SKM-1 treated with dmso at 0.1 percent for 144 hours (cell line): ENCODE measurements at regions not wholly inside any gene's neighbourhood (a gene's known extent, or its start where the extent isn't known, plus 50 kb on each side); places are given as distances from the start of the nearest gene placed in this dataset.
"Not testable (repeated sequence)": the region's sequence is repeated elsewhere in the genome, so short reads cannot be mapped to it uniquely, and the experiment has no call there.

Experiments
- DNase-seq: peaks from one replicate; lab custom pipeline; 2025; ENCODE audit not compliant: unreplicated experiment; lab: John Stamatoyannopoulos, UW

DNA sequence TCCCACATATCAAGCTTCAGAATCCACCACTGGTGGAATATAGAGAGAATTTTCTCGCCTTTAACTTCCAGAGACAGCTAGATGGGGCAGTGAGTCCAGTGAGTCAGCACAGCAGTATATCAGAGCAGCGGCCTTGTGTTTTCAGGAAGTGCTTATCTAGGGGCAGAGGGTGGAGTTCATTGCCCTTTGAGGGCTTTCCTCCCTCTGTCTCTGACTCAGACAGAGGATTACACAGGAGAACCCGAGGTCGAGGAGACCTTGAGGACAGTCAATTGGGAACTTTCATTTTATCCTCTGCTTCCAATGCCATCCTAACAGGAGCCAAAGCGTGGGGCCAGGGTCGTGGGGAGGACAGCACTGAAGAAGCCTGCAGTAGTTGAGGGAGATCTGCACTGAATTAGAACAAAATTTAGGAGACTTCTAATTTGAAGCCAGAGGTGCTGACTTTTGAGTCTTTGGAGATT, 109.6 kb upstream of the UMPS start:
- DNase-seq, result peak; percentile 77

GRCh38 chr3:124621498-124621897, 108.8 kb upstream of the UMPS start:
- no peak for DNase-seq

DNA sequence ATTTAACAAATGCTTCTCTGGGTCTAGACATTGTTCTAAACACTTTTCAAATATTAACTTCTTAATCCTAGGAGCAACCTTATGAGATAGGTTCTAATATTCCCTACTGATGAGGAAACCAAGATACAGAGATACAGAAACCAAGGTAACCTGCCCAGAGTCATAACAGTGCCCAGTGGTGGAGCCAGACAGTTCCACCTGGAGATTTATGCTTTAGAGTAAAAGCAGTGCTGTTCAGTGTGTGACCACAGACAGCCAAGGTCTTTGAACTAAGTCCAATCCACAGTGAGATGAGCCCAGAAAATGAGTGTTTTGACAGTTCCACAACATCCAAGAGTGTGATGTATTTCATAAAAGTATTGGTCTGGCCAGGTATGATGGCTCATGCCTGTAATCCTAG, 105.2 kb upstream of the UMPS start:
- no peak for DNase-seq

DNA sequence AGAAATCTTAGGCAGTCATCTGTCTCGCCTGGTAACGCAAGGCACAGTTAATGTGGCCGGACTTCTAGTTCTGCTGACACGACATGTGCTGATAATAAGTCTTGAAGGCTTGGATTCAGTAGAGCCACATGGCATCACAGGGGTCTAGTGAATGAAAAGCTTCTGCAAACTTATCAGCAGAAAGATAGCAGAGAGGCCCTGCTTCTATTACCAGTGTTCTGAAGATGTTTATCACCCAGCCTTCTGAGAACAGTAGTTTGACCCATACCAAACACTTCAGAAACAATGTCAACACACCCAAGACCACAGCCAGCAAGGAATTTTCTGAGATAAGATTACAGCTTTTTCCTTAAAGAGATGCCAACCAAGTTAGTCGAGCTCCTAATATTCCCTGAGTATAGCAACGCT, 102.7 kb upstream of the UMPS start:
- no peak for DNase-seq

DNA sequence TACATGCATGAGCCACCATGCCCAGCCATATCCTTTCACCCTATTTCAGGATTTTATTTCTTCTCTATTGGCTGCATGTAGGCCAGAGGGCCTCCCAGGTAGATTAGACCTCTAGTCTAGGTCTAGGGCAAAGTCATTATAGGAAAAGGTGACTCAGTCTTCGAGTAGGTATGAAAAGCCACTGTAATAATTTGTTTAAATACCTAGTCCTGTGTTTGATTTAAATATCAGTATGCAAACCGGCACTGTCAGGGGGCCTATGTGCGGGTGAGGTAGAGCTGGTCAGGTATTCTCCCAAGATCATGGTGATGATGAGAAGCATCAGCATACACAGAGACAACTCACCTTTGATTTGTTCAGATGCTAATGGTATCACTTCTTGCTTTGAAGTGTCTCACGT, 101.4 kb upstream of the UMPS start:
- DNase-seq, result no peak

GRCh38 chr3:124629497-124629896, 100.8 kb upstream of the UMPS start:
- DNase-seq, result no peak

- no peak for DNase-seq
Observed at GRCh38 chr3:124630960-124631359, 99.3 kb upstream of the UMPS start.

DNA sequence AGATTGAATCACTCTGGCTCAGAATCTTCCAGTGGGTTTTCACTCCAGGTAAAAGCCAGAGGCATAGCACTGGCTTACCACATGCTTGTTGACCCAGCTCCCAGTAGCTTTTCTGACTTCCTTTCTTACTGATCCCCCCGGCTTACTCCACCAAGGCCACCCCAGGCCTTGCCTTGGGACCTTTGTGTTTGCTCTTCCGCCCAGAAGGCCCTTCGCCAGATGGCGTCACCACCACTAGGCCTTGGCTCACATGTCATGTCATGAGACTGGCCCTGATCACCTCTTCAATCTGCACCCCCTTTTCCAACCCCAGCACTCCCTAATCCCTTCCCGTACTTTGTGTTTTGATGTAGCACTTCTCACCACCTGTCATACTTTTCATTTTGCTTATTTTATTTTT, 98.5 kb upstream of the UMPS start:
- no peak for DNase-seq

- no peak for DNase-seq
Observed at GRCh38 chr3:124632566-124633140, 97.6 kb upstream of the UMPS start.

GRCh38 chr3:124633524-124633923, 96.7 kb upstream of the UMPS start:
- DNase-seq, result no peak

GRCh38 chr3:124634210-124635168, 95.8 kb upstream of the UMPS start:
- DNase-seq, result no peak

DNA sequence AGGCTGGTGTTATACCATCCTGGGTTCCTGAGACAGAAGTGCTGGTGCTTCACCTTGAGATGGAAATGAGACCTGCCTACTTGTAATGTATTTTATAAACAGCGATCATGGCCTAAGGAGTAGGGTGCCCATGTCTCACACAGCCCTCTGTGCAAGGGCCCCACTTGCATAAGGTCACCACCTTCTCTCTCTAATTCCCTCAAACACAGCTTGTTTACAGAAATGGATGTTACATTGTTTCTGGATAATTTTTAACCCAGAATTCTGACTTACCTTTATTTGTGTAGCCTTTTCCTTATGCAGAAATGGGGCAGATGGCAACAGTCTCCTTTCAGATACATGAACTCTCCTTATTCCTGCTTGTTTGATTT, 95.1 kb upstream of the UMPS start:
- DNase-seq, result no peak

- DNase-seq, result no peak
Observed at GRCh38 chr3:124636101-124636862, 94.0 kb upstream of the UMPS start.

- no peak for DNase-seq
Observed at GRCh38 chr3:124636863-124637296, 93.4 kb upstream of the UMPS start.

DNA sequence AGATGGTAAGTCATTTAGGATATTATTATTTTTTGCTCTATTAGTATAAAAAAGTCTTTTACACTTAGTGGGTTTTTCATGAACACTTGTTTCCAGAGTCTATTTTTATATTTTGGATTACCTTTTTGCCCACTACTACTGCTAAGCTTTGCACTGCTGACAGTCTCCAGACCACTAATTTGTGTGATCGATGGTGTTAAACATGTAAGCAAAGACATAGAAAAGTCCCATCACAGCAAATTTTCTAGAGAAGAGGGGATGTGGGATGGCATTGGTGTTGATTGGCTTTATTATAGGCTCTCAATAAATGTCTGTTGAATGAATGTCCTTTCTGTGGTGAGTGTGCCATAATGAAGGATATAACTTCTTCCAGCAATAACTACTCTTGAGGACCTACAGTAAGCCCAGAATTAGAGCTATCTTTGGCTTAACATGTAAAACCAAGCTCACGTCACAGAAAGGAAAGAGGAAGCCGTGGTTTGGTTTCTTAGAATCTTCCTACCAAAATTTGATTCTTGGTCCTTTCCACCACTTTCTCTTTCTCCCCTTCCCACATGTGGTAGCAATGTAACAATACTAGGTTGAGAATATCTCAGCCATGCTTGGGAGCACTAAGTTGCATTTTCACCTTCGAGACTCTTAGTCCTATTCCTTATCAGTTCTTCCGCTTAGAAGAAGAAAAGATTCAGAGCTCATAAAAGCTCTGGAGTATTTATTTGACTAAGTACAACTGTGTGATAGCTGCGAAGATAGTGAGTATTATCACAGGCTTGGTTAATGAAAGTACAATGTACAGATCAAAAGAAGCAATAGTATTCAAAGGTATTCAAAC, 90.6 kb upstream of the UMPS start:
- DNase-seq, result no peak

GRCh38 chr3:124640635-124641306, 89.5 kb upstream of the UMPS start:
- no peak for DNase-seq

DNA sequence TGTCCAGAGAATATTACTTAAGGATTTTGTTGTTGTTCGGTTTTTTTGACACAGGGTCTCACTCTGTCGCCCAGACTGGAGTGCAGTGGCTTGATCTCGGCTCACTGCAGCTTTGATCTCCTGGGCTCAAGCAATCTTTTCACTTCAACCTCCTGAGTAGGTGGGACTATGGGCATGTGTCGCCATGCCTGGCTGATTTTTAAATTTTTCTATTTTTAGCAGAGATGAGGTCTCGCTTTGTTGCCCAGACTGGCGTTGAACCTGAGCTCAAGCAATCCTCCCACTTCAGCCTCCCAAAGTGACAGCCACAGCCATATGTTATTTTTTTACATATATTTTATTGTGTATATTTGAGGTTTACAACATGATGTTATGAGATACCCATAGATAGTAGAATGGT, 86.8 kb upstream of the UMPS start:
- no peak for DNase-seq

DNA sequence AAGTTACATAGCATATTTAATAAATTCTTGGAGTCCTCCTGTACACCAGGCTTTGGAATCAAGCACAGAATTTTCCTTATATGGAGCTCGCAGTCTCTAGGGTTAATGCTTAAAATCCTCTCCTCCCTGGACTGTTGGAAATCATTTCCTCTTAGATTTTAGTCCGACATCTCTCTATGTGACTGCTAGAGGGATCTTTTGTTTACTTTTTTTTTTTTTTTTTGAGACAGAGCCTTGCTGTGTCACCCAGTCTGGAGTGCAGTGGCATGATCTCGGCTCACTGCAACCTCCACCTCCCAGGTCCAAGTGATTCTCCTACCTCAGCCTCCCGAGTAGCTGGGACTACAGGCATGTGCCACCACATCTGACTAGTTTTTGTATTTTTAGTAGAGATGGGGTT, 84.1 kb upstream of the UMPS start:
- DNase-seq, result not testable (repeated sequence)

DNA sequence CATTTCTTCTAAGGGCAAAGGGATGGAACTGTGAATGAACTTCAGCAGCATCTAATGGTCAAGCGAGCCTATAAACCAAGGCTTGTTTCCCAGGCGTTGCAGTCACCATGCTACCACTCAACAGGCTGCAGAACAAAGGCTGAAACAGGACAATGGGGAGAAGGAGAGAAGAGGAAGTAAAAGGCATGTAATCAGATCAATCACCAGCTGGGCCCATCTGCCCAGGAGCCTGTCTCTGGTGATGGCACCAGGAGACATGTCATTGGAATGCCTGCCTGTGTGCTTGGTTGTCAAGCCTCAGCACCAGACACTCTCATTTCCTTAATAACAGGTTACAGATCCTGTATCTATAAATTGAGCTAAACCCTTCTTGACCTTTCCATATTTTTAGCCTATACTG, 81.7 kb upstream of the UMPS start:
- DNase-seq, result no peak

GRCh38 chr3:124650798-124651197, 79.5 kb upstream of the UMPS start:
- DNase-seq, result no peak
